ENCODE measurements at regions not wholly inside any gene's neighbourhood (a gene's known extent, or its start where the extent isn't known, plus 50 kb on each side); places are given as distances from the start of the nearest gene placed in this dataset.

GRCh38 chr1:24985737-24986136, 55.7 kb upstream of the RUNX3 start:
- no peak for DNase-seq (ENCODE audit: low read depth)

- no peak for DNase-seq (ENCODE audit: low read depth)
Measured at GRCh38 chr1:24984800-24985522, 54.9 kb upstream of the RUNX3 start.

GRCh38 chr1:24984300-24984699, 54.2 kb upstream of the RUNX3 start:
- no peak for DNase-seq (ENCODE audit: low read depth)

DNA sequence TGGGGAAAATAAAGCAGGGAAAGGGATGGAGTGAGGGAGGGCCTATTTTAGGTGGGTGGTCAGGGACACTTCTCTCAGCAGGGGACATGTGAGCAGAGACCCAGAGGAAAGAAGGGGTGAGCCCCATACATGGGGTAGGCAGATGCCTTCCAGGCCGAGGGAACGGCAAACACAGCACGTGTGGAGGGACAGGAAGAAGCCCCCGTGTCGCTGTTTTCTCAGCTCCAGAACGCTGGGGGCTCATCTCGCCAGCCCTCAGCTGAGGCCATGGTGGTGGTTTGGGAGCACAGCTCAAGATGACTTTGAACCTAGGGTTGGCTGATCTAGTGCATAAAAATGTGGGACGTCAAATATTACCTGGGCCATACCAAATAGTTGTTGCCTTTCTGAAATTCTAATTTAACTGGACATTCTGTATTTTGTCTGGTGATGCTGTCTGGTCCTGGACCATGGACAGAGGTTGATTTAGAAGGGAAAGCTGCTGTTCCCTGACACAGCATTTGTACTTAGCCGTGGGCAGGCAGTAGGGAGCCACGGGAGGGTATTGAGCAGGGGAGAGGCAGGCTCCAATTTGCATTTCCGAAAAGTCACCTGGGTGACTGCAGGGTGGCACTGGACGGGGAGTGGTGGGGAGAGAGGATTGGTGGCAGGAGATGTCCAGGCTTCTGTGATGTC, 53.1 kb upstream of the RUNX3 start:
- no peak for DNase-seq (ENCODE audit: low read depth)

DNA sequence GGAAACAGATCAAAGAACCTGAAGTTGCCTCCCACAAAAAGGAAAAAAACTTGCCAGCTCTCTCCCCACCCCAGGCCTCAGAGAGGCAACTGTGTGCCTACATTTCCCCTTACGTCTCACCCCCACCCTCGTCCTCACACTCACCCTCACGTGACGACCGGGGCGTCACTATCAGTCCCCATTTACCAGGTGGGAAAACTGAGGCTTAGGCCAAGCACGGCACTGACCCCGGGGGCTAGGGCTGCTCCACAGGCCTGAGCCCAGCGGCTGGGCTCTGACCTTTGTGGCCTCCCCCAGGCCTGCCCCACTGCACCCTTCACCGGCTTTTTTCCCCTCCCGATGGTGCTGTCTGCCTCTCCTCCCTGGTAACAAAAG, 51.5 kb upstream of the RUNX3 start:
- DNase-seq (ENCODE audit: low read depth) = no peak

DNA sequence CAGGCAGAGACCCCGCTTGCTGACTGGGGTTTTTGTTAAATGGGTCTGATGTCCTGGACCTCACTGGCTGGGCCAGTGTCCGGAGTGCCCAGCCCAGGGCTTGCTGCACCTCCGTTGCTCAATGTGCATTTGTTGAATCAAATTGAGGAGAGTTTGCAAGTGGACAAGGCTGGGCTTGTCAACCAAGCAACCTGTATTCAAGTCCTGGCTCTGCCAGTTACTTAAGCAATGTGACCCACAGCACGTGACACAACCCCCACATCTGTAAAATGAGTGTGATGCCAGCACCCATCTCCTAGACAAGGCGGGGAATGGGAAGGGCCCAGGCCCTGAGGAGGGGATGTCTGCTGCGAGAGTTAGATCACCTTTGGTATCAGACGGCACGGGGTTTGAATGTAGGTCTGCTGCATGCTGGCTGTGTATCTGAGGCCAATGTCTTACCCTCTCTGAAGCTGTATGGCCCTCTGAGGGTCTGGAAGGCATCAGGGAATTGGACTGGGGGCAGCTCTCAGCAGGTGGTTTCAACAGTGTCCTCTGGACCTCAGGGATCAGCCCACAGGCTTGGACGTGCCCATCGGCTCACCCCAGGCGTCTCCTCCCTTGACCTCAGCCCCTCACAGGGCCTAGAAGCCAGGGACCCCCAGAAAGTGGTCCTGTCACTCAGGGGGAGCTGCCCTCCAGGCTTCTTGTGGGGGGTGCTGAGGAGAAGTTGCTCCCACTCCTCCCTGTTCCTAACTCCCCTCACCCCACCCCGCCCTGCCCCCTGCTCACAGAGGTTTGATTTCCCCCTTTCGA, 51.0 kb upstream of the RUNX3 start:
- no peak for DNase-seq (ENCODE audit: low read depth)

Measured in HS-5 (cell line).